ENCODE measurements at regions not wholly inside any gene's neighbourhood (a gene's known extent, or its start where the extent isn't known, plus 50 kb on each side); places are given as distances from the start of the nearest gene placed in this dataset.

DNA sequence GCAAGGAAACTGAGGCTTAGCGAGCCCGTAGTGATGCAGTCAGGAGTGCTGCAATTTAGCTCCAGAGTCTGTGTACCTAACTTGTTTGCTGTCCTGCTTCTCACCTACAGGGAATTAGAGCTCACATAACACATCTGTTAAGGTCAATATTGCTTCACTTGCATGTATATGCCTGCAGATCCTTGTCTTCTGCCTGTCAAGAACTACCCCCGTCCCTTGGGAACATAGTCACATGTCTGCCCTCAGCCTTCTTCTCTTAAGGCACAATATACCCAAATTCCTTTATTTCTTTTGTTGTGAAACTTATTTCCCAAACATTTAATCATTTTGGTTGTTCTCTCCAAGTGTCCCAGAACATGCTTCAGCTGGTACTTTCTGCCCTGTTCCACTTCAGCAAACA, 103.3 kb upstream of the LEF1 start:
- no peaks in the 10 kb centered on the region for H3K9me3 ChIP-seq (replicated peaks; ENCODE audit: insufficient read depth, low read length)
- no peak overlapping the region for H3K4me2 ChIP-seq (ENCODE audit: low read depth, low read length)
- no peak overlapping the region for H3K27ac ChIP-seq (ENCODE audit: low read length)
- no peaks in the 10 kb centered on the region for H4K20me1 ChIP-seq (ENCODE audit: insufficient read depth, low read length)
- no peaks in the 10 kb centered on the region for H3K9me2 ChIP-seq (replicated peaks; ENCODE audit: insufficient read depth, low read length)
- H3K27me3 ChIP-seq (replicated peaks; ENCODE audit: insufficient read depth, low read length): no peaks in the 10 kb centered on the region
- TF ChIP-seq, protein P1, sequence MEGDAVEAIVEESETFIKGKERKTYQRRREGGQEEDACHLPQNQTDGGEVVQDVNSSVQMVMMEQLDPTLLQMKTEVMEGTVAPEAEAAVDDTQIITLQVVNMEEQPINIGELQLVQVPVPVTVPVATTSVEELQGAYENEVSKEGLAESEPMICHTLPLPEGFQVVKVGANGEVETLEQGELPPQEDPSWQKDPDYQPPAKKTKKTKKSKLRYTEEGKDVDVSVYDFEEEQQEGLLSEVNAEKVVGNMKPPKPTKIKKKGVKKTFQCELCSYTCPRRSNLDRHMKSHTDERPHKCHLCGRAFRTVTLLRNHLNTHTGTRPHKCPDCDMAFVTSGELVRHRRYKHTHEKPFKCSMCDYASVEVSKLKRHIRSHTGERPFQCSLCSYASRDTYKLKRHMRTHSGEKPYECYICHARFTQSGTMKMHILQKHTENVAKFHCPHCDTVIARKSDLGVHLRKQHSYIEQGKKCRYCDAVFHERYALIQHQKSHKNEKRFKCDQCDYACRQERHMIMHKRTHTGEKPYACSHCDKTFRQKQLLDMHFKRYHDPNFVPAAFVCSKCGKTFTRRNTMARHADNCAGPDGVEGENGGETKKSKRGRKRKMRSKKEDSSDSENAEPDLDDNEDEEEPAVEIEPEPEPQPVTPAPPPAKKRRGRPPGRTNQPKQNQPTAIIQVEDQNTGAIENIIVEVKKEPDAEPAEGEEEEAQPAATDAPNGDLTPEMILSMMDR (IDR thresholded peaks at IDR 0.05; ENCODE audit: low read length): no peak
- TF ChIP-seq EZH2 (optimal IDR thresholded peaks at IDR 0.05; ENCODE audit: low read depth, low read length): no peak
- no peak for TF ChIP-seq EZH2phosphoT487 (IDR thresholded peaks at IDR 0.05; ENCODE audit: low read length)
- no peaks in the 10 kb centered on the region for H3F3A ChIP-seq (ENCODE audit: insufficient read depth, low read length)
- H3K36me3 ChIP-seq (replicated peaks; ENCODE audit: insufficient read depth, low read length): no peaks in the 10 kb centered on the region
- H3K4me1 ChIP-seq (ENCODE audit: low read length): no peaks in the 10 kb centered on the region
- no peak overlapping the region for H3K9ac ChIP-seq (ENCODE audit: low read length)
- no peak for DNase-seq
- no peak overlapping the region for H2AFZ ChIP-seq (ENCODE audit: low read length)
- H3K79me2 ChIP-seq (ENCODE audit: low read length): no peaks in the 10 kb centered on the region
- no peak overlapping the region for H3K4me3 ChIP-seq (ENCODE audit: low read length)

DNA sequence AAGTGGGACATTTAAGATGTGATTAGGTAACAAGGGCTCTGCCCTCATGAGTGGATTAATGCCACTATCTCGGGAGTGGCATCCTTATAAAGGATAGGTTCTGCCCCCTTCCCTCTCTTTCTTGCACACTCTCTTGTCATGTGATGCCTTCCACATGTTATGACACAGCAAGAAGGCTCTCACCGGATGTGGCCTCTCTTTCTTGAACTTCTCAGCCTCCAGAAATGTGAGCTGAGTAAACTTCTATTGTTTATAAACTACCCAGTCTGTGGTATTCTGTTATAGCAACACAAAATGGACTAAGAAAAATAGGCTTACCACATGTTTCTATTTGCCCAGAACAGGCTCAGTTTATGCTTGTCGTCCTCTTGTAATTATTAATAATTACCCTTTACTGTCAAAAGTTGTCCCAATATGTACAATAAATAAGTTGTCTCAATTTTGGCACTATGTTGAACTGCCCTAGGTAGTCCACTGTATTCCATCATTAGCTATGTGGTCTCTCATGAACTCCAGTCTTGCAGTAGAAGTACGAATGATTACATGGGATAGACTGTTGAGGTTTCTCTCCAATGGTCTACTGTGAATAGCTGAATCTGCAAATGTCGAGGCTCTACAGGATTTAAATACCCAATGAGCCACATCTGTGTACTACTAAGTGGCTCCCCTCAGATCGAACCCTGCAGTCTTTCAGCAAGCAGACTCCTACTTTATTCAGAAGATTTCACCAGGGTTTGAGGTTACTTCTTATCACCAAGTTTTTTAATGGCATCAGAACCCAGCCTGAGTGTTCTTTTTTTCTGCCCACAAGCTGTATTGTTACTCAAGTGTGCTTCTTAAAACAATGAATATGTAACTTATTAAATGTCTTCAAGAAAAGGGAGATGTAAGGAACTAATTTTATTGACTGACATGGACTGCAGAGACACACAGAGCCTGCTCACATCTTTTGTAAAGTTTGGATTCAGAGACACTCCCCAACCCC, 102.0 kb upstream of the LEF1 start:
- Histone ChIP-seq H3F3A (ENCODE audit: insufficient read depth, low read length) (no peaks in the 10 kb centered on the region), H3K9me3 (replicated peaks; ENCODE audit: insufficient read depth, low read length) (no peaks in the 10 kb centered on the region), H3K79me2 (ENCODE audit: low read length) (no peaks in the 10 kb centered on the region), H3K36me3 (replicated peaks; ENCODE audit: insufficient read depth, low read length) (no peaks in the 10 kb centered on the region), H3K27ac (ENCODE audit: low read length) (no peak overlapping the region), H4K20me1 (ENCODE audit: insufficient read depth, low read length) (no peaks in the 10 kb centered on the region), H3K9me2 (replicated peaks; ENCODE audit: insufficient read depth, low read length) (no peaks in the 10 kb centered on the region), H3K4me1 (ENCODE audit: low read length) (no peaks in the 10 kb centered on the region), H2AFZ (ENCODE audit: low read length) (no peak overlapping the region), H3K9ac (ENCODE audit: low read length) (no peak overlapping the region), H3K4me3 (ENCODE audit: low read length) (no peak overlapping the region), H3K4me2 (ENCODE audit: low read depth, low read length) (no peak overlapping the region), H3K27me3 (replicated peaks; ENCODE audit: insufficient read depth, low read length) (no peaks in the 10 kb centered on the region)
- peak; percentile 28 for DNase-seq
- TF ChIP-seq, protein P1 (IDR thresholded peaks at IDR 0.05; ENCODE audit: low read length): no peak
- no peak for TF ChIP-seq EZH2phosphoT487 (IDR thresholded peaks at IDR 0.05; ENCODE audit: low read length)
- TF ChIP-seq EZH2 (optimal IDR thresholded peaks at IDR 0.05; ENCODE audit: low read depth, low read length): no peak

DNA sequence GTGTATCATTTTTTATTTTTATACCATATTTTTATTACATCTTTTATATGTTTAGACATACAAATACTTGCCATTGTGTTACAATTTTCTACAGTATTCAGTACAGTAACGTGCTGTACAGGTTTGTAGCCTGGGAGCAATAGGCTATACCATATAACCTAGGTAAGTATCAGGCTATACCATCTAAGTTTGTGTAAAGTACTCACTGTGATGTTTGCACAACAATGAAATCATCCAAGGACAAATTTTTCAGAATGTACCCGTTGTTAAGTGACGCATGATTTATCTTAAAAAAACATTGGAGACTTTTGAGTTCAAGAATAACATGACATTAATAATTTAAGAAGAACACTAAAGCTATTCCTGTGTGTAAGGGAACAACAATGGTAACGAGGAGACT, 96.0 kb upstream of the LEF1 start:
- TF ChIP-seq EZH2 (optimal IDR thresholded peaks at IDR 0.05; ENCODE audit: low read depth, low read length): no peak
- TF ChIP-seq, protein P1 (IDR thresholded peaks at IDR 0.05; ENCODE audit: low read length): no peak
- no peak for TF ChIP-seq EZH2phosphoT487 (IDR thresholded peaks at IDR 0.05; ENCODE audit: low read length)
- Histone ChIP-seq H4K20me1 (ENCODE audit: insufficient read depth, low read length) (no peaks in the 10 kb centered on the region), H3K27me3 (replicated peaks; ENCODE audit: insufficient read depth, low read length) (no peaks in the 10 kb centered on the region), H3K4me3 (ENCODE audit: low read length) (no peak overlapping the region), H3K9me3 (replicated peaks; ENCODE audit: insufficient read depth, low read length) (no peaks in the 10 kb centered on the region), H2AFZ (ENCODE audit: low read length) (no peak overlapping the region), H3K79me2 (ENCODE audit: low read length) (no peaks in the 10 kb centered on the region), H3K4me2 (ENCODE audit: low read depth, low read length) (no peak overlapping the region), H3K4me1 (ENCODE audit: low read length) (no peaks in the 10 kb centered on the region), H3K9me2 (replicated peaks; ENCODE audit: insufficient read depth, low read length) (no peaks in the 10 kb centered on the region), H3K9ac (ENCODE audit: low read length) (no peak overlapping the region), H3F3A (ENCODE audit: insufficient read depth, low read length) (no peaks in the 10 kb centered on the region), H3K36me3 (replicated peaks; ENCODE audit: insufficient read depth, low read length) (no peaks in the 10 kb centered on the region), H3K27ac (ENCODE audit: low read length) (no peak overlapping the region)
- no peak for DNase-seq

All from MM.1S (cell line).